GM21390 (cell line): ENCODE measurements at regions not wholly inside any gene's neighbourhood (a gene's known extent, or its start where the extent isn't known, plus 50 kb on each side); places are given as distances from the start of the nearest gene placed in this dataset.
"Not testable (repeated sequence)": the region's sequence is repeated elsewhere in the genome, so short reads cannot be mapped to it uniquely, and the experiment has no call there.

ENCODE experiments used
- ATAC-seq: cut with Tn5 transposase; IDR thresholded peaks from one replicate; pipeline ENCODE4 v1.9.1; 2021; ENCODE audit not compliant: unreplicated experiment

DNA sequence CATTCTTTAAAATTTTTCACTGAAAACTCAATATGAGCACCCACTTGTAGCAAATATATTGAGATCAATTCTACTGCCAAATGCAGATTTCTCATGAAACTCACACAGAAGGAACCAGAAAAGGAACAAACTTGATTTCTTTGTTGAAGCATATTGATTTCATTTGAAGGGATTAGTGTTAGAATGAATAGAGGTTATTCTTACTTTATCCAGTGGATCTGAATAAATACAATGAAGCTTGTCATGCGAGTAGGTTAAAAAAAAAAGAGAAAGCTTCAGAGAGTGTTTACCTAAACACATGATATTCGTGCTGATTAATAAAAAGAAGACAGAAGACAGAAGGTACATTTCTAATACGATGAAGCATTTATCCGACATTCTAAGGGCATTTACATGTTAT lies 226.7 kb upstream of the ZSWIM2 start:
- no peak for ATAC-seq

DNA sequence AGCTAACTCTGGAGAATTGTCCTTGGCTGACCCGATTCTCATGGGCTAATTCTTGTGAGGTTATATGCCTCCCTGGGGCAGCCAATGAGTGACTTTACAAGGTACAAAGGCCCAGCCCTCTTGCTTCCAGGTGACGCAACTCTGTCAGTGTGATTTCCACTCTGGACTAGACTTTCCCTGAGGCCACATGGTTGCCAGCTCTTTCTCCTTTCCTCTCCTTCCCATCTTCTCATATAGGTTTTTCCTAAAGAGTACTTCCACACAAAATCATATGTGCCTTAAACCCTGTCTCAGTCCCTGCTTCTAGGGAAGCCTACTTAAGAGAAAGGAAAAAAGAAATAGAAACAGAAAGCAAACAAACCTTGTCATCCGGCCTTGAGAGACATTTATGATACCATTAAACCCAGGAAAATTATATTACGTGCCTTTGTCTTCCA lies 226.2 kb upstream of the ZSWIM2 start:
- ATAC-seq: no peak

DNA sequence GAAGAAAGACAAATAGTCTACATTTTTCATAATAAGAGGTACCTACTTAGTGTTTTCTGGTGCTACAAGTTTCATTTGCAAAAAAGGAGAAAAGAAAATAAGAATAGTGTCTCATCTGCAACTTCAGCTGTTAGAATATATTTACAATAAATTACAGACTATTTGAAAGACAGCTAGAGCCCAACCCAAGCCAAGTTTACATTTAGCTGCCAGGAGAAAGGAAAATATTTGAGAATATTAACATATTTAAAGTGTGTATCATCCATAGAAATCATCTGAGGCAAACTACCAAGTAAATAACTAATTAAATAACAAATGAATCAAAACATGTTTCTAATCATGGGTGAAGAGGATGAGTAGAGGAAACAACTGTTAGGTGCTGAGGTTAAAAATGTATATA lies 209.2 kb upstream of the ZSWIM2 start:
- ATAC-seq: no peak

DNA sequence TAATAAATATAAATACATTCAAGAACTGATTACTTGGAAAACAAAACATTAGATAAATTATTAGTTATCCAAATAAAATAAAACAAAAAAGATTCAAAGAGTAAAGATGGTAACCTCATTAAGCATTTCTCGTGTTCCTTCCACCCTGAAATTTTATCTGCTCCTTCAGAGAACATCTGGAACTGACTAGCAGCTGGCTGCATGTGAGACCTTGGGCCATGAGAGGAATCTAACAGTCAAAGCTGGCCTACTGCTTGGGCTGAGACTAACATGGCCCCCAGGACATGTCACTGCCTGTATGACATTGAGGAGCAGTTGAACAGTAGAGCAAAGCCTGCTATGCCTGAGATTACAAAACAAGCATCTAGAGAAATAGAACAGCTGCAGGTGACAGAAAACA lies 208.5 kb upstream of the ZSWIM2 start:
- no peak for ATAC-seq

DNA sequence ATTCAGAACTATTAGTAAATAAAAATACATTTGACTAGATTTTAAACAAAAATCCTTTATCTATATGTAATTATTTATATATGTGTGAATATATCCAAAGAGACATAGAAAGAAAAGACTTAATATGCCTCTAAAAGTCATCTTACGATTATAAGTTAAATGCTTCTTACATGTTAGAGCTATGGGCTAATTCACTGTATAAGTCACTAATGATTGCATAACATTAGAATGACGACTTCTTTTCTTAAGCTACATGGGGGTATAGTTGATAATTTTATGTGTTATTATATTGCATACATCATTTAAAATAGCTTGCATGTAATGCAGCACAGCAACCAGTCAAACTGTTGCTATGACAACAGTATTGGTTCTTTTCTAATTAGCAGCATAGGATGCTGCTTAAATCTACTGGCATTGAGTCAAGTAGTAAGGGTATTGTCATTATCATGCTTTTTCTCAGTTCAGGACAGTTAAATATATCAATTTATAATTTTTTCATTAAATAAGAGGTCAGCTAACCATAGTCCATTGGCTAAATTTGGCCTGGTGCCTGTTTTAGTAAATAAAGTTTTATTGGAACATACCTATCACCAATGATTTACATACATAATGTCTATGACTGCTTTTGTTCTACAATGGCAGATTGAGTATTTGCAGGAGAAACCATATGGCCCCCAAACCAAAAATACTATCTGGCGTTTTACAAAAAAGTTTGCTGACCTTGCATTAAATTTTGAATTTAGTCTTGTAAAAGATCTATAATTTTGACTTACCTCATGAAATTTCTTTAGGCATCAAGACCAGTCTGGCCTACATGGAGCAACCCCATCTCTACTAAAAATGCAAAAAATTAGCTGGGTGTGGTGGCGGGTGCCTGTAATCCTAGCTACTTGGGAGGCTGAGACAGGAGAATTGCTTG lies 207.7 kb upstream of the ZSWIM2 start:
- ATAC-seq: no peak

DNA sequence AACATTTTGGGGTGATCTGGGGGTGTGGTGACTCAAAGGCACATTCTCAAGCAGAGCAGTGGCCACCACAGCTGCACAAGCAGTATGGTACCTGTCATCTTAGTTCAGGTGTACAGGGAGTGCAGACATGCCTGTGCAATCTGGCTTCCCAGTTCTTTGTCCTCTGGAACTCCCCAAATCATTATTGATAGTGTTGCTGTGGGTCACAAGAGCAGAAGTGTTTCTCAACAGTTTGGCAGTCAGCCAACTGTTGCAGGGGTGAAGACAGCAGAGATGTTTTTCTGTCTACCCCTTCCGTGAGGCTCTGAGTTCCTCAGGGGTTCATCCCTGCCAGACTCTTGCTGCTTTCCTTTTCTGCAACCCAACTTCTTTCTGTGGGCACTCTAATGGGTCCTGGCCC lies 206.5 kb upstream of the ZSWIM2 start:
- ATAC-seq: no peak

DNA sequence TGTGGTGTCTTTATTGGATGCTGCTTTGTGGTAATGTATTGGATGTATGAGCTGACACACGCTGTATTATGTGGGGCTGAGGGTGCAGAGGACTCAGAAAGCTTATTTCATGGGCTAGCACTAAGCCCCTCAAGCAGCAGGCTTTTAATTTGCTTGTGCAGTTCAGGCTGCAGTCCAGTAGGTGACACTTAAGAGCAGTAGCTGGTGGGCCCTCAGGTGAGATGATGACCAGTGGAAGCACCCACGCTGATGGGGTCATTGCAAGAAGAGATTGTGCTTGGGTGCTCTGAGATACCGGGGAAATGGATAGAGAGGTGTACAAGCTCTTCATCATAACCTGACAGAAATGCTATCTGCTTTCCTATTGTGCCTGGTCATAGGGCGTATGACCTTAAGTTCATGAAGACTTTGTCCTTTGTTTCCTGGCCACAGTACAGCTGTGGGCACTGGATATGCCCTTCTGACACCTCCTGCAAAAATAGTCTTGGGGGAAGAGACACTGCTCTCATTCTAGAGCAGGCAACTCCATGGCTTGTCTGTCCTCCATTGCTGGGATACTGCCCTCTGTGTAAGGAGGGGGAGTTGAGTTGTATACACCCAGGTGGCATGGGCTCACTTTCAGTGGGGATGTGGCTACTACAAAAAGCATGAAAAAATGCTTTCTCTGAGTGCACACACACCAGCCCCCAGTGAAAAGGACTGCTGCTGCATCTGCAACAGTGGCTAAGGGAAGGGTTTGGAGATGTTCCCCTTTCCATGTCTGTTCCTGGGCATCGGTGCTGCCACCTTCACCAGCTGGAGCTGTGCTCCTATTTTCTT lies 205.7 kb upstream of the ZSWIM2 start:
- ATAC-seq: no peak

DNA sequence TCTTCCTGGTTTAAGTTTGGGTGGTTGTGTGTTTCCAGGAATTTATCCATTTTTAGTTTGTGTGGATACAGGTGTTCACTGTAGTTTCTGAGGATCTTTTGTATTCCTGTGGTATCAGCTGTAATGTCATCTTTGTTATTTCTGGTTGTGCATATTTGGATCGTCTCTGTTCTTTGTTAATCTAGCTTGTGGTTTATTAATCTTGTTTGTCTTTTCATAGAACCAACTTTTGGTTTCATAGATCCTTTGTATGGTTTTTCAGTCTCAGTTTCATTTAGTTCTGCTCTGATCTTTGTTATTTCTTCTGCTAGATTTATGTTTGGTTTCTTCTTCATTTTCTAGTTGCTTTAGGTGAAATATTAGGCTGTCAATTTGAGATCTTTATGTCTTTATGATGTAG lies 202.4 kb upstream of the ZSWIM2 start:
- ATAC-seq: peak; percentile 93

DNA sequence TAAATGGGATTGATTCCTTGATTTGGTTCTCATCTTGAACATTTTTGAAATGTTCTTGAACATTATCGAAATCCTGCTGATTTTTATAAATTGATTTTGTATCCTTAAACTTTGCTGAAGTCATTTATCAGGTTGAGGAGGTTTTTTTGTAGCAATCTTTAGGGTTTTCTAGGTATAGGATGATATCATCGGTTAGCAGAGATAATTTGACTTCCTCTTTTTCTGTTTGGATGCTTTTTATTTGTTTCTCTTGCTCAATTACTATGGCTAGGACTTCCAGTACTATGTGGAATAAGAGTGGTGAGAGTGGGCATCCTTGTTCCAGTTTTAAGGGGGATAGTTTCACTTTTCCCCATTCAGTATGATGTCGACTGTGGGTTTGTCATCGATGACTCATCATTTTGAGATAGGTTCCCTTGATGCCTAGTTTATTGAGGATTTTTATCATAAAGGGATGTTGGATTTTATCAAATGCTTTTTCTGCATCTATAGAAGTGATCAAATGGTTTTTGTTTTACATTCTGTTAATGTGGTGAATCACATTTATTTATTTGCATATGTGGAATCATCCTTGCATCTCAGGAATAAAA lies 201.5 kb upstream of the ZSWIM2 start:
- no peak for ATAC-seq

DNA sequence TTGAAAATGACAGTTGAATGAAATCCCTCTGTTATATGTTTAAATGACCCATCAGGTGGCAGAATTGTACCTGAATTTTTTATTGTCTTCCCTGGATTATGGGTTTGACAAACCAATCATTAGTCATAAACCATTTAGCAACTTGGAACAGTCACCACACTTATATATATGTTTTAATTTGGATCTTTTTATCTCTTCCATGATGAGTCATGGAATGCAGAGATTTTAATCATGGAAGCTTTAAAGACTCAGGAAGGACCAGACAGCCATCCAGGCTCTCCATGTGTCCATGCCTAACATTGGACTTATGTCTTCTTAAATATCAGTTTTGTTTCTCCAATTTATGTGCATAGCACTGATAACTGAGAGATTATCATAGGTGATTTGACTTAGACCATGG lies 188.3 kb upstream of the ZSWIM2 start:
- no peak for ATAC-seq

DNA sequence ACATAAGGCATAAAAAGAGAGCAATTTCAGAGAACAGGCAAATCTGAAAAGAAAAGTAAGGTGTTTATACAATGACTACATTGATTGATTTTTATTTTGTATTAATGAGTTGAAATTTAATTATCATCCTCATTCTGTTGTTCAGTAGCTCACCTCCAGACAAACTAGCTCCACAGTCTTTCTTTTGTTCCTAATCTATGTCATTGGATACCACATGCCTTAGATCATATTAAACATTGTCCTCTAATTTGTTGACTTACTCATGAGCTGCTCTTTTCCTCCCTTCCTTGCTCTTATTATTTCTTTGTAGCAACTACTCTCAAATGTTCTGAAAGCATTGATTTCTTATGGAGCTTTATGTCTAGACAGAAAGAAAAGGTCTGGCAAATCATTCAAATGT lies 185.5 kb upstream of the ZSWIM2 start:
- no peak for ATAC-seq

DNA sequence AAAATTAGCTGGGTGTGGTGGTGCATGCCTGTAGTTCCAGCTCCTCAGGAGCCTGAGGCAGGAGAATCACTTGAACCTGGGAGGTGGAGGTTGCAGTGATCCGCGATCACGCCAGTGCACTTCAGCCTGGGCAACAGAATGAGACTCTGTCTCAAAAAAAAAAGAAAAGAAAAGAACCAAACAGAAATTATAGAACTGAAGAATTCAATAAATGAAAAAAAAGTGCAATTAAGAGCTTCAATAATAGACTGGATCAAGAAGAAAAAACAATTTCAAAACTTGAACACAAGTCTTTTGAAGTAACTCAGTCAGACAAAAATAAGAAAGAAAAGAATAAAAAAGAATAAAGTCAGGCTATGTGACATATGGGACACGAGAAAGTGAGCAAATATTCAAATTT lies 175.8 kb upstream of the ZSWIM2 start:
- no peak for ATAC-seq

DNA sequence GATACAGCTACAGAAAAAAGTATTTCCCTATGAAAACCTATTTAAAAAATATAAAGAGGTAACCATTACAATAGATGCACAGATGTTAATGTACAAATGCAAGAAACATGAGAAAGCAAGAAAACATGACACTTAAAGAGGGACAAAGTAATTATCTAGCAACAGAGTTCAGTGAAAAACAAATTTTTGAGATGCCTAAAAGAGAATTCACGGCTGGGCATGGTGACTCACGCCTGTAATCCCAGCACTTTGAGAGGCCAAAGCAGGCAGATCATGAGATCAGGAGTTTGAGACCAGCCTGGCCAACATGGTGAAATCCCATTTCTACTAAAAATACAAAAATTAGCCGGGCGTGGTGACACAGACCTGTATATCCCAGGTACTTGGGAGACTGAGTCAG lies 175.0 kb upstream of the ZSWIM2 start:
- not testable (repeated sequence) for ATAC-seq

DNA sequence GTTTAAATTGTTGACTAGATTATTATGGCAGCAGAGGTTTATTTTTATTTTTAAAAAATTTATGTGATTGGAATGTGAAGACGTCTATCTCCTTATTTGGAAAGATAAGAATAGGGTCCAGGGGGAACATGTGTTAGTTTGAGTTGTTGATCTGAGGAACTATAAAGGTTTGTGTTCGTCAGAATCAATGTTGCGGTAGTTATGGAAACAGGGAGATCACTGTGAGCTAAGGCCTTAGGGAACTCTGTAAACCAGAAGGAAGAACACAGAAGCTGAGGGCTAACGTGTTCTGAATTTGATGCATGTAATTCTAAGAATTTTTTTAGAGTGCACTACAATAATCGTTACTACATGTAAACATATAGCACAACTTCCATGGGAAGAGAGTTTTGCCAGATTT lies 168.5 kb upstream of the ZSWIM2 start:
- no peak for ATAC-seq

DNA sequence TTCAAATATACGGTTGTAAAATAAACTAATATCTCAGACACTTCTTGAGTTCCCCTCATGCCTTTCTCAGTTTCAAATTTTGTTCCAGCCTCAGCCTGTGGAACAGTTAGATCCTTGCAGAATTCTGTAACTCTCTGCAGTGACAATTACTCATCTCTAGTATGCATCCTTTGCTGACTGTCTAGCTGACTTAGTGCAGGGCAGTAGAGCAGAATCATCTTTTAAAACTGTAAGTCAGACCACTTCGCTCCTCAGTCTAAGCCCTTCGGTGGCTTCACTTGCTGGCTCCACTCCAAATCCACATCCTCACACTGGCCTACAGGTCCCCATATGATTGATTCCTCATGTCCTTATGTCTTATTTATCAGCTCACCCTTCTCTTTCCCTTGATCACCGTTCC lies 164.1 kb upstream of the ZSWIM2 start:
- no peak for ATAC-seq

DNA sequence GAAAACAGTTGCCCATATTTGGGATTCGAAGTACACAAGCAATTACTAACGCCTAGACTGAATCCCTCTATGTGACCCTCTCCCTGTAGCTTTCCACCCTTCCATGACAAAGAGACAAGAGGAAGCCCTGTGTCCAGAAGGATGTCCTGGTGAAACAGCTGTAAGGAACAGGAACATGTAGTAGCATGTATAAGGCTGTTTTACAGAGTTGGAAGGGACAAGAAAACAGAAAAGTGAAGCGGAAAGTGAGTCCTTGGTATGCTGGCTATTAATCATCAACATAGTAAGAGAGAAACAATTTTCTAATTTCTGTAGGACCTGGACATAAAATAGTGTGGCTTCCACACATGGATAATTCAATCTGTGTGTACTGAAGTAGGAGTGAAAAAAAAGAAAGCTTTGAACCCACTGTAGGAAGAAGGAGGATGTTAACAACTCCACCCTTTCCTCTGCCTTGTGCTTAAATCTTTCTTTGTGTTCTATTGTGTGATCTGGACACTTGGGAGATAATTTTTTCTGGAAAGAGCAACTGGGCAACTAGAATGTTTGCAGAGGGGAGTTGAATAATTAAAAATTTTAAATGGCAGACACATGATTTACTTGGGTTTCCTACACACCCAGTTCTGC lies 162.3 kb upstream of the ZSWIM2 start:
- no peak for ATAC-seq

DNA sequence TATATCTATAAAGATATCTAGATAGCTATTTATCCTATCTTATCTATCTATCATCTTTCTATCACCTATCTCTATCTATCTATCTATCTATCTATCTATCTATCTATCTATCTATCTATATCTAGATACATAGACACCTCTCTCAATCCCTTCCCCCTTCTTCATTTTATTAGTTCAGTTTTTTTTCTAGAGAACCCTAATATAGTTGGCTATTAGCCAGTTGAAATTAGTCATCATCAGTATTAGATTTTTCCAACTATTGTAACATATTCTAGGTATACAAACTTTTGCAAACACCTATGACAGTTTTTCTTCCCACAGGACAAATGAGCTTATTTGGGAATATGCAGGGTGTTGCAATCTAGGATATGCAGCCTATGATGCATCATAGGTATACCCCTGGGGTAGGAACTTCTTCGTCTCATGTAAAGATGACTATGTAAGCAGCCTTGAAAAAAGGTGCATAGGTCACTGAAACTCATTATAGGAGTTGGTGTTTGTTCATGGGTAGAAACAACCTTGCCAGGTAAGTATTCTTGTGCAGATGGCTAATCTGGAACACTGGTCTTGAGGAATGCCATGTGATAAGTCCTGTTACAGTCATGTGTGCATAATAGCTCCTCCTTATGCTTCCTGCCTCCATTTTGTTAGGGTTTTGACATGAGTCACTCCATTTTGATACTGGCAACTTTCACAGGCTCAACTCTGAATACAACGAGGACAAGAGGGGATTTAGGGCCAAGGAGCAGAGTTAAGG lies 160.7 kb upstream of the ZSWIM2 start:
- no peak for ATAC-seq

DNA sequence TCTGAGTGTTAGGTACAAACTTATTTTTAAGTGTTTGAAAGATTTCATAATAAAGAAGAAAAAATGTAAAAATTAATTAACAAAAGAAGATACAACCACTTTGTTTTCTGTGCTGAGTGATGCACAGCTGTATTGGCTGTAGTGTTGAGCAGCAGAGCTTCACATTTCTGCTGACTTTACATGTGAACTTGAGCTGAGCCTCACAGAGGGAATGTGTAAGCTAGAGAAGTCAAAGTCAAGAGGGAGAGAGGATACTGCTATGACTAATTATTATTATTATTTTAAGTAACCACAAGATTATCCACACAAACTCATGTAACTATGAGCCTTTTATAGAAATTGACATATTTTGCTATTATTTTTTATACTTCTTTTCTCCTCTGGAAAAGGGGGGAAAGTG lies 159.1 kb upstream of the ZSWIM2 start:
- ATAC-seq: no peak

DNA sequence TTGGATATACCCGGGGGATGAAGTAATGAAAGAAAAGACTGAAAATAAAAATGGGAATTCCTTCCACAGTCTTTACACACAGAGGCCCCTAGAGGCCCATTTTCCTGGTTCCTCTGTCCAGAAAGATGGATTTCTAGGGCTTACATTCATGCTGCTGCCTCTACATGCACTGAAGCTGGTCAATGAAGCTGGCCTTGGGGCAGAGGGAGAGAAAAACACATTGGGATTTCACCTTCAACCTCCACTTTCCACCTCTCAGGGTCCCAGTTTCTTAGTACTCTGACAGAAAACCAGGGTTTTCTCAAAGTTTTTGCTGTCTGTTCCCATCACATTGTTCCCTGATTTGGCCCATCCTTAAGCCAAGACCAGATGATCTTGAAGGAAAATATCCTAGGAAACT lies 154.6 kb upstream of the ZSWIM2 start:
- ATAC-seq: no peak

DNA sequence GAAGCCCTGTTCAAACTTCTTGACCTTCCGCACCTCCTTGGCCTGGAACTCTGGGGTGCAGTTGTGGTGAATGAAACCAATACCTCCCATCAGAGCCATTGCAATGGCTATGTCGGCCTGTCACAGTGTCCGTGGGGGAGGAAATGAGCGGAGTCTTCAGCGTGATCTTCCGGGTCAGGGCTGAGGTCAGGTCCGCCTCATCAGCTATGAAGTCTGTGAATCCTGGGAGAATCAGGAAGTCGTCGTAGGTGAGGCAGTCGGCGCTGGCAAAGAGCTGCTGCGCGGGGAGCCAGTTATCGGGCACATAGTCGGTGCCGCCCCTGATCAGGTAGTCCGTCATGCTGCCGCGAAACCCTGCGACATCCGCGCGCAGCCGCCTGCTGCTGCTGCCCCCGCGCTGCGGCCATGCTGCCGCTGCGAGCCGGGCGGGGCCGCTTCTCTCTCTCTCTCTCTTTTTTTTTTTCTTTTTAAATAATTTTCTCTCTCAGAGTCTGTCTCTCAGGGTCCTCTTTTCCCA lies 154.1 kb upstream of the ZSWIM2 start:
- no peak for ATAC-seq
